Activated CD8-positive, alpha-beta memory T cell treated with anti-CD3 and anti-CD28 coated beads for 24 hours (primary cell): ENCODE measurements at regions not wholly inside any gene's neighbourhood (a gene's known extent, or its start where the extent isn't known, plus 50 kb on each side); places are given as distances from the start of the nearest gene placed in this dataset.

Experiments used
- DNase-seq: peaks from one replicate; pipeline ENCODE4 v3.0.0-alpha.2; 2020

DNA sequence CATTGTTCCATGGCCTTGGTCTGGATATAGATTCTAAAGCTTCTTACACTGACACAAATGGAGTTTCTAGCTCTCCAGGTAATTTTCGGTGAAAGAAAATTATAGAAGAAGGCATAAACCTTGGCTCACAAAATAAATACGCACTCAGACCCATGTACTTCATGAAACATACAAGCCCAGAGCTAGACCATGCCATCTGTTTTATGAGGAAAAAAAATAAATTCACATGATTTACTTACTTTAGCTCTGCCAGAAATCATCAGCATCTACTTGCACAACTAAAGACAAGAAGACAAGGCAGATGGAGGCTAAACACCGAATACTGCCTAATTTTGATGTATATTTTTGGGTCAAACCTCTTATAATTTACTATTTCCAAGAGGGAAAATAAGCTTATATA, 197.4 kb upstream of the KLF14 start:
- no peak for DNase-seq

DNA sequence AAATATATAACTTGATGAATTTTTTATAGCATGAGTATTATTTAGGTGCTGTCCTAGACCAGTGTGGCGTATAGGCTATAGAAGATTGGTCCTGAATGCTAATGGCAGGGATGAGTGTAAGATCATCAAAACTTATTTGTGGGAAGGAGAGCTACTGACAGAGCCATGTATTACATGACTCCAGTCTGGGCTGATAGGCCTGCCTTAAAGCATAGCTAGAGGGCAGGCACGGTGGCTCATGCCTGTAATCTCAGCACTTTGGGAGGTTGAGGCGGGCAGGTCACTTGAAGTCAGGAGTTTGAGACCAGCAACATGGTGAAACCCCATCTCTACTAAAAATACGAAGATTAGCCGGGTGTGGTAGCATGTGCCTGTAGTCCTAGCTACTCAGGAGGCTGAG, 198.1 kb upstream of the KLF14 start:
- no peak for DNase-seq

DNA sequence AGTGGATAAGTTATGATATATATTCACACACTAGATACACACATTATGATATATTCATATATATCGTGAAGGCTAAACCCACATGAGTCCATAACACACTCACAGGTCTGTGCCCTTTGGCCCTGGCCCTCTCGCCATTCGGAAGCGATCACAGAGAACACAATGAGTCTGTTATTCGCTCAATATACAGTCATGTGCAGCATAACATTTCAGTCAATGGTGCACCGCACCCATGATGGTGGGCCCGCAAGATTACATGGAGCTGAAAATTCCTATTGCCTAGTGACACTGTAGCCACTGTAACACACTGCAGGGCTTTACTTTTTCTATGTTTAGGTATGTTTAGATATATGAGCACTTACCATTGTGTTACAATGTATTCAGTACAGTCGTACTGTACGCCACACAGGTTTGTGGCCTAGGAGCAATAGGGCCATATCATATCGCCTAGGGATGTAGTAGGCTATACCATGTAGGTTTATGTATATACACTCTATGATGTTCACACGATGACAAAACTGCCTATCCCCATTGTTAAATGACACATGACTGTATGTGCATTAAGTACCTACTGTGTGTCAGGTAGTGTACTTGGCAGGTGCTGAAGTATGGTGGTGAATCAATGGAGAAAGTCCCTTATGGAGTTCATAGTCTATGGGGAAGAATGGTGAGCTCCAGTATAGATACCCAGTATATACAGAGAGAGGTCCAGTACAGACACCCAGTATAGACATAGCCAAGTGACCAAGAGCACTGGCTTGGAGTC, 198.8 kb upstream of the KLF14 start:
- no peak for DNase-seq

DNA sequence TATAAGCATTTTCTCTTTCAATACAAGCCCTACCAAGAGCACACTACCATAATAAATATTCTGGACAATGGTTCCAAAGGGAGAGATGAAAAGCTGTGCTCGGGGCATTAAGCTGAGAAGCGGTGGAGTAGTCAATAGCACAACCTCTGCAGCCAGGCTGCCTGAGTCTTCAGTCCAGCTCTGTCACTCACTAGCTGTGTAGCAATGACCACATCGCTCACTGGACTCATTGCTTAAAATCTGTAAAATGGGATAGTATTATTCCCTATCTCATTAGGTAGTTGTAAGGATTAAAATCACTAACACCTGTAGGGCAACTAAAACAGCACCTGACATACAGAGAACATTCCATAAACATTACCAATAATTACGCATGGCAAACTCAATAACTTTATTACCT, 199.9 kb upstream of the KLF14 start:
- DNase-seq, result no peak

- DNase-seq, result no peak
These were observed 201.7 kb upstream of the KLF14 start for GRCh38 chr7:130935564-130936157.

DNA sequence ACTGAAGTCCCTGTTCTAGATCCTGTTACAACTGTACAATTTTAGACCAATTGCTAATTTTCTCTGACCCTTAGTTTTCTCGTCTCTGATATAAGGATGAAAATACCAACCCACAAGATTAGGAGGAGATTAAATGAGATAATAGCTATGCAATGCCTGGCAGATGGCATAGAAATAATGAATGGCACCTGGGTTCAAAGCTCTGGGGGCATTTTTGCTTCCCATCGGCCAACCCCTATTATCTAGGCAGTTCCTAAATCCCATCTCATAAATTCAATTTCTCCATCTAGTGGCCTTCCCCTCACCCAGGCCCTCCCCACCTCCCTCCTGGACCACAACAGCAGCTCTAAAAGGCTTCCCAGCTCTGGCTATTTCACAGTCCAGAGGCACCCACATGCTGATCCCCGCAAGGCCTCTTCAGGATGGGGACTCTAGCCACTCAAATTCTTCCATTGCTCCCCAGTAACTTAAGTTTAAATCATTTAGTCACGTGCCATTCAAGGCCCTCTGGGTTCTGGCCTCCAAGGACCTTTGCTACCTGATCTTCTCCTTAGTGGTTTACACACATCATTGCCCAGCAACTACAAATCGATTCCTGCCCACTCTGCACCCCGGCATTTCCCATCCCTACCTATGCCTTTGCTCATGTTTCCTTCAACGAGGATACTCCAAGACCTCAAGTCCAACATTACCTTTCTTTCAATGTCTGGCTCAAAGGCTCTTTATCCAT, 202.4 kb upstream of the KLF14 start:
- no peak for DNase-seq

- no peak for DNase-seq
These were observed 203.0 kb upstream of the KLF14 start for GRCh38 chr7:130937016-130937415.

DNA sequence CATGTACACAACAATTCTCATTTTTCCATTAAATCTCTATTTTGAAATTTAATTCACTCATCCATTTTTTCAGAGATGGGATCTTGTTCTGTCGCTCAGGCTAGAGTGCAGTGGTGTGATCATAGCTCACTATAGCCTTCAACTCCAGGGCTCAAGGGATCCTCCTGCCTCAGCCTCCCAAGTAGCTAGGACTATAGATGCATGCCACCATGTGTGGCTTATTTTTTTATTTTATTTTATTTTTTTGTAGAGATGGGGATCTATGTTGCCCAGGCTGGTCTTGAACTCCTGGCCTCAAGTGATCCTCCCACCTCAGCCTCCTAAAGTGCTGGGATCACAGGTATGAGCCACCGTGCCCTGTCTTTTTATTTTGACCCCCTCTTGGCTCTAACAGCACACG, 203.8 kb upstream of the KLF14 start:
- no peak for DNase-seq

GRCh38 chr7:130938661-130939060, 204.7 kb upstream of the KLF14 start:
- no peak for DNase-seq

DNA sequence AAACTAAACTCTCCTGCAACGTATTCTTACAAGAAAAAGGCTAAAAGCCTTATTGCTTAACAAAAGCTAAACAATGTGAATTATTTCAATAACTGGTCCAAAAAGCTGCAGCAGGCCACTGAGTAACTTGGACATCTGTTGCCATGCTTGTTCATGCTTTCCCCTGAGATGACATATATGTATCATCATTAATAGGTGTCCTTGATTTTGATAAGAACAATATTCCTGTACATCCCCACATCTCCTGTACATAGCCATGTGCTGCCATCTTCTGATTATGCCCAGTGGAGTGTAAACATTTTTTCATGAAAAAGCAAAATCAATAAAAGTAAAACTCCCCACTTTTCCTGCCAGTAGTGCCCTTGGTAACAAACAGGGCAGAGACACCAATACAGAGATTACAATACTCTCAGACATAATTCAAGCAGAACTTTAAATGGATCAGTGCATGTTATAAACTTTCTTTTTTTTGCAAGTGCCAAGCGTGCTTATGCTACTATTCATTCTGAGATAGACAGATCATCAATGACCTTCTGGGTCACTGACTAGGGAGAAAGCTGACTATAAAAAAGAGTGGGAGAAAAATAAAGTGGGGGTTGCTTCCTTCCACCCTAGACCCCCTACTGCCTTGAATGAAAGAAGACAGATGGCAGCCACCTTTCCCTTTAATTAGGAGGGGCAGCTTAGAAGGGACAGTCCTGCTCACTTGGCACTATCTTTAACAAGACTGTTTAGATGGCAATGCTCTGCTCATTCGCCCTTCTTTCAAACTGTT, 205.5 kb upstream of the KLF14 start:
- DNase-seq, result no peak

DNA sequence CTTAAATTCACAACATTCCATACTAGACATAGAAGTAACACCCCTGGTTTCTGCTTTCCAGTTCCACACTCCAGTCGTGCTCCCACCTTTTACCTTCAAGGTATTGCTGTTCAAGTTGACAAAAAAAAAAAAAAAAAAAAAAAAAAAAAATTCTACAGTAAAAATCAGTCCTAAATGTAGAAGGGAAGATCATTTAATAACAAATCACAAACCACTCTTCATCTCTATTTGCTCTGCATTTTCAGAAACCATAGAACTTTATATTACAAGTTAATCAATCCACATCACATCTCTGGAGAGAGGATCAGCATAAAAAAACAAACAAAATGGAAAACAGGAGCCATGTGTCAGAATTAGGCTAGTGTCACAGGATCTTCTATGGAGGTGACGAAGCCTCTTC, 206.3 kb upstream of the KLF14 start:
- DNase-seq, result no peak

GRCh38 chr7:130940907-130941306, 206.9 kb upstream of the KLF14 start:
- DNase-seq, result no peak

- no peak for DNase-seq
These were observed 207.6 kb upstream of the KLF14 start for GRCh38 chr7:130941322-130942210.

DNA sequence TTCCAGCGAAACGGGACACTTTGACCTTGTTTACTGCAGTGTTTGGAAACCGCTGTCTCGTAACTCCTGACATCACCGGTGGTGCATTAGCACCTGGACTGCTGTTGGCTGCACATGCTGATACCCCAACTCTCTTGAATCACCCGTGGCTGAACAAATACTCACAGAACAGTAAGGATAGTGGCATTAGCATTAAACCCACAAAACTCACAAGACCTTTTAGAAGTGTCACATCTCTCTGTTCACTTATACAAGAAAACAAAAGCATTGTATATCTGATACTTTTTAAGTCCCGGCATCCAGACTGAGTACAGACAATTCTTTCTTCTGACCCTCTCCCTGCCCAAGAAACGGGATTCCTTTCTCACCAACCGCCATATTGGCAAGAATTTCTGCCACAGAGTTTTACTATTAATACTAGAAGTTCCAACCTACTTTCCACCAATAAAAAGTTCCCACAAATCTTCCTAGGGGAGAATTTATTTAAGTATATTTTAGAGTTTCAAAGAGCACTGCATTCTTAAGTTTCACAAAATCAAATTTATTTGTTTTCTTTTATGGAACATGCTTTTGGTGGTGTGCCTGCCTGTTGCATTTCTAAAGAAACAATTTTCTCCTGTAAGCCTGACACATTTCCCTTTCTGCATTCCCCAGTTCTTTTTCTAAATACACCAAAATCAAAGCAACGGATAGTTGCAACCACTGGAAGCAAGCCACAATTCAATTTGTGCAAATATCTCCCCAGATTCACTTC, 208.4 kb upstream of the KLF14 start:
- no peak for DNase-seq

GRCh38 chr7:130943336-130943901, 209.4 kb upstream of the KLF14 start:
- no peak for DNase-seq

DNA sequence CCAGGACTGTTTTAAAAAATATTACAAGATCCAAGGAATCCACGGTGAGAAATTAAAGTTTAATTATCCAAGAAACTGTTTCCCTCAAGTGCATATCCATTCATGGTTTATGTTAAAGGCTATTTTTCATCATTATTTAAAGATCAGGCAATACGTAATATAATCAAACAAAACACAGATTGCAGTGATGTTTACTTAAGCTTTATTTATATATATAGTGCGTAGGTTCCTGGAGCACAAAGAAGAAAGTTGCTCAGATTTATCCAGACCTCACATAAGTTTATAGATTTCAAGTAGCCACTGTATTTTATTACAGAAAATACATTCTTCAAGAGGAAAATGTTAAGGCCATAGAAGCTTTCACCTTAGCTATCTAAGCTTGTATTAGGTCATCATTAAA, 210.0 kb upstream of the KLF14 start:
- DNase-seq, result no peak

DNA sequence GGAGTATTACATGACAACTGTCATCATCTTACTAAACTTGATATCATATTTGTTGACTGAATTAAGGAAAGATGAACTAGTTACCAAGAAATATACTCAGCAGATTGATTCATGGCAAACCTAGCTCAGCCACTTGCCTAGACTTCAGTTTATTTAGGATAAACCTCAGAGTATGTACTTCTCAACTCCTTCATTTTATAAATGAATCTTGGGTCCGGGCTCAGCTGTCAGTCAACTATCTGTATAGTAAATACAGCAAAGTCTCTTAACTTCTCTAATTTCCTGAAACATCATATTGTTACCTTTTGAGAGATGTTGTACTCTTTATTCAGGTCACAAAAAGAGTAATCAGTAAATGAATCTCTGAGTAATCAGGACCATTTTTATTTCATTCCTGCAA, 211.0 kb upstream of the KLF14 start:
- DNase-seq, result no peak

DNA sequence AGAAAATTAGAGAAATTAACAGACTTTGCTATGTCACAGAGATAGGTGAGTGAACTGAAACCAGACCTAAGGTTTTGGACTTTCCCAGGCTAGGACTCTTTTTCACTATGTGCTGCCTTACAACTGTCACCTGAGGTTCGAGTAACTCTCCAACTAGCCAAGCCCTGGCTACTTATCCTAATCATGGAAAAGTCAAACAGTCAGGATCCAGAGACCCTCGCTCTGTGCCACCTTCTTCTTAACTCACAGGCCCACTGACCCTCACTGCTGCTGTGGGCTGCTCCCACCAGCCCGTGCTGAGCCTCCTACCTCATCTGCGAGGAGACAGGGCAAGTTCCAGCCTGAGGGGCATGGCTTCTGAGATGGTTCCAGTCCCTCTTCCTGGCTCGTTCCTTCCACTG, 211.4 kb upstream of the KLF14 start:
- no peak for DNase-seq

- no peak for DNase-seq
These were observed 212.1 kb upstream of the KLF14 start for GRCh38 chr7:130946114-130946513.

DNA sequence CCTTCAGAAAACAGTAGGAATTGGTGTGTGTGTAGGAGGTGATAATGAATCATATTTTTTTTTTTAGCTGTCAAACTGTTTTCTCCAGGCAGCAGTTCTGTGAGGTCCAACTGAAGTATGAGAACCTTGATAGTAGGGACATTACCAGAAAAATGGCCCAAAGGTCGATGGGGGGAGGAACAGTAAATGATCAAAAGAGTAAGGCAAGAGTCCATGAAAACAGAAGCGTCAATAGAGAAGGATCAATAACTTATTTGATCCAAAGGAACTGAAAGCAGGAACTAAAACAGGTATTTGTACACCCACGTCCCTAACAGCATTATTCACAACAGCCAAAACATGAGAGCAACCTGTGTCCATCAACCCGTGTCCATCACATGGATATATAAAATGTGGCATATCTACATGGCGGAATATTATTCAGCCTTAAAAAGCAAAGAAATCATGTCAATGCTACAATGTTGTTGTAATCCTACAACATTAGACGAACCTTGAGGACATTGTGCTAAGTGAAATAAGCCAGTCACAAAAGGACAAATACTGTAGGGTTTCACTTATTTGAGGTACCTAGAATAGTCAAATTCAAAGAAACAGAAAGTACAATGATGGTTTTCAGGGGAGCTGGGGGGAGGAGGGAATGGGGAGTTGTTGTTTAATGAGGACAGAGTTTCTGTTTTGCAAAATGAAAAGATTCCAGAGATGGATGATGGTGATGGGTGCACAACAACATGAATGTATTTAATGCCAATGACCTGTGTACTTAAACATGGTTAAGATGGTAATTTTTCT, 214.0 kb upstream of the KLF14 start:
- DNase-seq, result no peak
